ENCODE measurements at regions not wholly inside any gene's neighbourhood (a gene's known extent, or its start where the extent isn't known, plus 50 kb on each side); places are given as distances from the start of the nearest gene placed in this dataset.

GRCh38 chr4:3662516-3662915 lies 103.7 kb upstream of the ADRA2C start:
- ChIA-PET CTCF (no interaction called here), POLR2A (no interaction called here)
- no peak for TF ChIP-seq CTCF (IDR thresholded peaks at IDR 0.05; ENCODE audit: control extremely low read depth, extremely low read depth, low read depth, missing control alignments)
- DNase-seq (ENCODE audit: extremely low spot score), result no peak

GRCh38 chr4:3661989-3662388 lies 104.2 kb upstream of the ADRA2C start:
- no peak for DNase-seq (ENCODE audit: extremely low spot score)
- TF ChIP-seq CTCF (IDR thresholded peaks at IDR 0.05; ENCODE audit: control extremely low read depth, extremely low read depth, low read depth, missing control alignments), result no peak
- ChIA-PET POLR2A (no interaction called here), CTCF (no interaction called here)

DNA sequence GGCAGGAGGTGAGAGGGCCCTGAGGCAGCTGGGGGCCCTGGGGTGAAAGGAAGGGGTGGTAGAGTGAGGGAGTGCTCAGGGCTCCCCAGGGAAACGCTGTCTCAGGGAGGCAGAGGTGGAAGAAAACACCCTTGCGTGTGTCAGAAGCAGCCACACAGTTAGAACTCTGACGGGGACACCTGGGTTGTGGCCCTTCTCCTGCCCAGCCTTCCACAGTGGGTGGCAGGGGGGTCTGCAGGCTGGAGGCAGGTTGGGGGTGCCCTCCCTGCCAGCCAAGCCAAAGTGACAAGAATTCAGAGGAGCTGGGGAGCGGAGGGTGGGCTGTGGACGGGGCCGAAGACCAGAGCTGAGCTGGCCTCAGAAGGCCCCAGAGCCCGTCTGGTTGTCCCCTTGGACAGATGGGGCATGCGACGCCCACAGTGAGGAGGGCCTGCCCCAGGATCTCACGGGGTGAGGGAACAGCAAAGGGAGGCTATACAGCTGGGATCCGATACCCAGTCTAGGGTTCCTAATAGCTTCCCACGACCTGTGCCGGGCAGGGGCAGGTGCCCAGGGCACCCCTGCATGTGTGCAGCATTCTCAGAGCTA lies 105.2 kb upstream of the ADRA2C start:
- CTCF ChIA-PET, result no interaction called here
- POLR2A ChIA-PET, result no interaction called here
- TF ChIP-seq CTCF (IDR thresholded peaks at IDR 0.05; ENCODE audit: control extremely low read depth, extremely low read depth, low read depth, missing control alignments), result no peak
- DNase-seq (ENCODE audit: extremely low spot score), result no peak

DNA sequence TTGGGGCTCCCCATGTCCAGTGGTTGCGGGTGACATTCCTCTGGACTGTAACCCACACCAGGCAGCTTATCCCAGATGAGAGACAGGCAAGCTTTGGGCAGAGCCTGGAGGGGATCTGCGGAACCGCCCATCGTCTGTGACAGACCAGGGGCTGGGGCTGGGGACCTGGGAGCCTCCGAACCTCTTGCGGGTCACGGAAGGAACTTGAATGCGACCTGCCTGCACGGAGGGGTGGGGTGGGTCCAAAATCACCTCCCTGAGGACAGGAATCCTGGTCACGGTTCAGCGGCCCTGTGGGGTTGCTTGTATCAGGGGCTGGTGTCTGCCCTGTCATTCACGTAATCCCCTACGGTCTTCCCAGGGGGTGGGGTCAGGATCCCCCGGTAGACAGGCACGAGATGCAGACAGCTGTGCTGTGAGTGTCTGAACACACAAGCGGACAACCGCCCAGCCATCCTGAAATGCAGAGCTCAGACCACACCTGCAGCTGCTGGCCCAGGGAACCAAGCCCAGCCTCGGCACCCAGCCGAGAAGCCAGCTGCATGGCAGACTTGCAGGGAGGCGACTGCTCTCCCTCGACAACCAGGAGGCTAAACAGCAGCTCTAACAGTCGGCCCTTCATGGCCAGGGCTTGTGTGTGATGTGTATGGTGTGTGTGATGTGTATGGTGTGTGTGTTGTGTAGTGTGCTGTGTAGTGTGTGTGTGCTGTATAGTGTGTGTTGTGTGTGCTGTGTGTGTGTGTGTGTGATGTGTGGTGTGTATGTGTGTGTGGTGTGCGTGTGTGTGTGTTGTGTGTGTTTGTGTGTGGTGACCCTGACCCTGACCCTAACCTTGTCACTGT lies 105.9 kb upstream of the ADRA2C start:
- POLR2A ChIA-PET, result no interaction called here
- CTCF ChIA-PET, result no interaction called here
- DNase-seq (ENCODE audit: extremely low spot score), result no peak
- TF ChIP-seq CTCF (IDR thresholded peaks at IDR 0.05; ENCODE audit: control extremely low read depth, extremely low read depth, low read depth, missing control alignments), result no peak

- CTCF ChIA-PET, result interaction anchor here (0.8 kb wide), 1 partner anchor 10 kb away, joined by 3 read pairs; no protein-coding TSS in a partner anchor
- POLR2A ChIA-PET, result no interaction called here
- DNase-seq (ENCODE audit: extremely low spot score), result no peak
- TF ChIP-seq CTCF (IDR thresholded peaks at IDR 0.05; ENCODE audit: control extremely low read depth, extremely low read depth, low read depth, missing control alignments), result no peak
Observed at GRCh38 chr4:3659131-3659530, 107.1 kb upstream of the ADRA2C start.

DNA sequence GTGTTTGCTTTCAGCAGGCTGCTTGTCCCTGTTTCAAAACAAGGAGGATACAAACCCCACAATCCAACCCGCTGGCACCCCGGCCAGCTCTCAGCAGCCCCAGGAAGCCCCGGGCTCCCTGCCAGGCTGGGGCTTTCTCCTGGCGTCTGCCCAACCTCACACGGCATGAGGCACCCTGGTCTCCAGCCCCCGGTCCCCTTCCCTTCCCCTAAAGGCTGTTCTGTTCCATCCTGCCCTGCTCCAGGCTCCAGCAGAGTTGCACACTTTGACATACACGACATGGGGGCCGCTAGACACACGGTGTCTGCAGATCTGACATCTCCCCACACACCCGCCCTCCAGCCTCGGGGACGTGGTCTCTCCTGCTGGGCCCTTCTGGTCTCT lies 107.7 kb upstream of the ADRA2C start:
- ChIA-PET CTCF (interaction anchor here (0.8 kb wide), 1 partner anchor 11 kb away, joined by 3 read pairs; no protein-coding TSS in a partner anchor), POLR2A (no interaction called here)
- TF ChIP-seq CTCF (IDR thresholded peaks at IDR 0.05; ENCODE audit: control extremely low read depth, extremely low read depth, low read depth, missing control alignments), result no peak
- no peak for DNase-seq (ENCODE audit: extremely low spot score)
